ENCODE measurements at regions not wholly inside any gene's neighbourhood (a gene's known extent, or its start where the extent isn't known, plus 50 kb on each side); places are given as distances from the start of the nearest gene placed in this dataset.

DNA sequence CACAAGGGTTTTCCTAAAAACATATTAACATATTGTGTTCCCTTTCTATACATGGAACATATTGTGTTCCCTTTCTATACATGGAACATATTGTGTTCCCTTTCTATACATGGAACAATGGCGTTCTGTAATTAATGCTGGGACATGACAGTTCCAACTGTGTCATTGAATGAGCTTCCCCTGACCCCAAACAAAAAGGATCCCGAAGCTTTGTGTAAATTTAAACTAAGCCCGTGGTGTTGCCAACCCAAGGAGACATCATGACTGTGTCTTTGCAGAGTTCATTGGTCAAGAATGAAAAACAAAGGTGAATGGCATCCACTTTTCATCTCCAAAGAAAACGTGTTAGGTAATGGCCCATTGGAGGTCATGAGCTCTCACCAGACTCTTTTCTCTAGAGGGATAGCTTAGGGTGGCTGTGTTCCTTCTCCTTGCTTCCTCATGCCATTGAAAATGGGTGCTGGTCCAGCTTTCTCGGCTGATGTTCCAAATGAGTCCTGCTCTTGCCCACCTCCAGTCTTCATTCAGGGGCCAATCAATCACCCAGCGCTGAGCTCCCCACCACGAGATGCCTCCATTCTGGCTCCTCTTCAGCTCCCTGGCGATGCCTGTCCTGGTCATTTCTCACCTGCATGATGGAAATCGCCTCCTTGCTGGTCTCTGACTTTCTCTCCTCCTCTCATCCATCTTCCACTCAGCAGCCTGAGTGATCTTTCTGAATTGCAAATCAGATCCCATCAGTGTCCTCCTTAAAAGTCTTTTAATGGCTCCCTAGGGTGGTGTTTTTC is 156.1 kb downstream of the VRK1 start:
- no peak for ATAC-seq (ENCODE audit: low read depth)
- Histone ChIP-seq H2BK20ac (ENCODE audit: low read depth, low read length) (no peak overlapping the region), H2BK120ac (ENCODE audit: low read depth, low read length) (no peak overlapping the region), H4K91ac (ENCODE audit: insufficient read depth, low read depth, low read length) (no peak overlapping the region), H3K4me1 (ENCODE audit: control insufficient read depth, insufficient read depth, low read length) (no peaks in the 10 kb centered on the region), H2BK5ac (ENCODE audit: low read depth, low read length, poor library complexity, severe bottlenecking) (no peak overlapping the region), H3K27ac (ENCODE audit: insufficient read depth, low read length) (no peak overlapping the region), H2AK9ac (replicated peaks; ENCODE audit: low read depth, low read length, poor library complexity) (no peak overlapping the region), H3K79me1 (ENCODE audit: low read depth in 1 of 2, low read length in 2 of 2) (no peaks in the 10 kb centered on the region), H2BK15ac (ENCODE audit: low read depth, low read length) (no peak overlapping the region), H3K56ac (ENCODE audit: extremely low read depth, insufficient read depth, low read length) (no peak overlapping the region), H2AK5ac (ENCODE audit: low read depth, low read length) (no peak overlapping the region), H3K14ac (replicated peaks; ENCODE audit: low read depth, low read length) (no peak overlapping the region), H3K36me3 (ENCODE audit: control insufficient read depth, insufficient read depth, low read length) (no peaks in the 10 kb centered on the region), H3K18ac (ENCODE audit: low read depth, low read length) (no peak overlapping the region), H4K20me1 (ENCODE audit: insufficient read depth, low read length) (no peaks in the 10 kb centered on the region), H4K8ac (ENCODE audit: low read depth in 2 of 2, low read length in 2 of 2) (no peak overlapping the region), H3K9me3 (ENCODE audit: control insufficient read depth, insufficient read depth, low read length) (peaks cover 26% of the 10 kb centered on the region), H2AFZ (replicated peaks; ENCODE audit: low read length, poor library complexity) (no peak overlapping the region), H3K9me1 (ENCODE audit: insufficient read depth, low read length) (no peaks in the 10 kb centered on the region), H4K5ac (ENCODE audit: low read depth, low read length) (no peak overlapping the region), H3K23ac (ENCODE audit: low read depth, low read length) (no peak overlapping the region), H3K4ac (ENCODE audit: low read depth, low read length) (no peak overlapping the region), H3K4me2 (ENCODE audit: low read depth, low read length) (no peak overlapping the region), H3K4me3 (ENCODE audit: insufficient read depth, low read depth, low read length) (no peak overlapping the region), H3K9ac (ENCODE audit: low read depth, low read length) (no peak overlapping the region), H3K27me3 (ENCODE audit: control insufficient read depth, insufficient read depth, low read length) (no peaks in the 10 kb centered on the region)
- WGBS, 2 experiments (ENCODE audit: extremely low coverage in 2 of 2, insufficient read length in 1 of 2): 37% methylated on average over 4 of the region's 9 CpGs; no CpG with 5 or more reads in 1 of the 2 experiments
- in situ Hi-C loops (cut with MboI; ENCODE audit: low sequenced_read_pairs) (no loop called here), intact Hi-C loops (cut with micrococcal nuclease) (no loop called here), dilution Hi-C loops (cut with HindIII; ENCODE audit: low sequenced_read_pairs, unreplicated experiment) (no loop called here)
- ChIA-PET CTCF (no interaction called here), POLR2A (ENCODE audit: unreplicated experiment) (no interaction called here)
- DNase-seq: no peak
- TF ChIP-seq RAD21 (IDR thresholded peaks at IDR 0.05; ENCODE audit: low read length) (no peak), FOS (IDR thresholded peaks at IDR 0.05; ENCODE audit: low read depth, low read length) (no peak), RCOR1 (IDR thresholded peaks at IDR 0.05; ENCODE audit: insufficient replicate concordance, low read length) (no peak), MAFK (IDR thresholded peaks at IDR 0.05; ENCODE audit: low read depth, low read length) (no peak), CEBPB (IDR thresholded peaks at IDR 0.05; ENCODE audit: low read depth, low read length) (no peak), CHD1 (IDR thresholded peaks at IDR 0.05; ENCODE audit: low read depth, low read length) (no peak), BHLHE40 (IDR thresholded peaks at IDR 0.05; ENCODE audit: low read depth, low read length) (no peak), MAZ (IDR thresholded peaks at IDR 0.05; ENCODE audit: borderline replicate concordance, low read depth, low read length) (no peak), NFE2L2 (IDR thresholded peaks at IDR 0.05; ENCODE audit: low read depth, low read length) (no peak), SMC3 (IDR thresholded peaks at IDR 0.05; ENCODE audit: low read depth, low read length) (no peak), RFX5 (IDR thresholded peaks at IDR 0.05; ENCODE audit: low read depth, low read length) (no peak)
- TF ChIP-seq, protein P1, sequence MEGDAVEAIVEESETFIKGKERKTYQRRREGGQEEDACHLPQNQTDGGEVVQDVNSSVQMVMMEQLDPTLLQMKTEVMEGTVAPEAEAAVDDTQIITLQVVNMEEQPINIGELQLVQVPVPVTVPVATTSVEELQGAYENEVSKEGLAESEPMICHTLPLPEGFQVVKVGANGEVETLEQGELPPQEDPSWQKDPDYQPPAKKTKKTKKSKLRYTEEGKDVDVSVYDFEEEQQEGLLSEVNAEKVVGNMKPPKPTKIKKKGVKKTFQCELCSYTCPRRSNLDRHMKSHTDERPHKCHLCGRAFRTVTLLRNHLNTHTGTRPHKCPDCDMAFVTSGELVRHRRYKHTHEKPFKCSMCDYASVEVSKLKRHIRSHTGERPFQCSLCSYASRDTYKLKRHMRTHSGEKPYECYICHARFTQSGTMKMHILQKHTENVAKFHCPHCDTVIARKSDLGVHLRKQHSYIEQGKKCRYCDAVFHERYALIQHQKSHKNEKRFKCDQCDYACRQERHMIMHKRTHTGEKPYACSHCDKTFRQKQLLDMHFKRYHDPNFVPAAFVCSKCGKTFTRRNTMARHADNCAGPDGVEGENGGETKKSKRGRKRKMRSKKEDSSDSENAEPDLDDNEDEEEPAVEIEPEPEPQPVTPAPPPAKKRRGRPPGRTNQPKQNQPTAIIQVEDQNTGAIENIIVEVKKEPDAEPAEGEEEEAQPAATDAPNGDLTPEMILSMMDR (conservative IDR thresholded peaks at IDR 0.05; ENCODE audit: low read depth, low read length): no peak
- no TSS peak for BruUV-seq (replicated peaks)

Measured in IMR-90 (cell line).